ENCODE measurements at regions not wholly inside any gene's neighbourhood (a gene's known extent, or its start where the extent isn't known, plus 50 kb on each side); places are given as distances from the start of the nearest gene placed in this dataset.

DNA sequence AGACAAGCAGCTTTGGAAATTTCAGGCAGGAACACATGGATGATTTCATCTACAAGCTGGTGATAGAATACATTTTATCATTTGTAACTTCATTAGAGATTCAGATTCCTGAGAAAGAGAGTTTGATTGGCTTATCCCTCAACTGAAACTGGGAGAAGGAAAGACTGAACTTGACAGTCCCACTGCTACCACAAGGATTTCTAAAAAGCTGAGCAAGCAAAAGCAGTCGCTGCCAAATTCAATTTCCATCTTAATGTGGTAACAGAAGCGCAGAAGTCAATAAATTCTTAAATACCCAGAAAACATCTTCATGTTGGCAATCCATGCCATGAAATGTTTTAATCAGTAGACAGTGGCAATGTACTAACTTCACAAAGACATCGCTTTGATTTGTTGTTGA, 172.1 kb upstream of the DACH1 start:
- TF ChIP-seq, protein P1, sequence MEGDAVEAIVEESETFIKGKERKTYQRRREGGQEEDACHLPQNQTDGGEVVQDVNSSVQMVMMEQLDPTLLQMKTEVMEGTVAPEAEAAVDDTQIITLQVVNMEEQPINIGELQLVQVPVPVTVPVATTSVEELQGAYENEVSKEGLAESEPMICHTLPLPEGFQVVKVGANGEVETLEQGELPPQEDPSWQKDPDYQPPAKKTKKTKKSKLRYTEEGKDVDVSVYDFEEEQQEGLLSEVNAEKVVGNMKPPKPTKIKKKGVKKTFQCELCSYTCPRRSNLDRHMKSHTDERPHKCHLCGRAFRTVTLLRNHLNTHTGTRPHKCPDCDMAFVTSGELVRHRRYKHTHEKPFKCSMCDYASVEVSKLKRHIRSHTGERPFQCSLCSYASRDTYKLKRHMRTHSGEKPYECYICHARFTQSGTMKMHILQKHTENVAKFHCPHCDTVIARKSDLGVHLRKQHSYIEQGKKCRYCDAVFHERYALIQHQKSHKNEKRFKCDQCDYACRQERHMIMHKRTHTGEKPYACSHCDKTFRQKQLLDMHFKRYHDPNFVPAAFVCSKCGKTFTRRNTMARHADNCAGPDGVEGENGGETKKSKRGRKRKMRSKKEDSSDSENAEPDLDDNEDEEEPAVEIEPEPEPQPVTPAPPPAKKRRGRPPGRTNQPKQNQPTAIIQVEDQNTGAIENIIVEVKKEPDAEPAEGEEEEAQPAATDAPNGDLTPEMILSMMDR (IDR thresholded peaks at IDR 0.05), result no peak
- H3K27ac ChIP-seq, result no peak overlapping the region
- no peaks in the 10 kb centered on the region for H3K36me3 ChIP-seq
- H3K27me3 ChIP-seq, result no peaks in the 10 kb centered on the region
- intact Hi-C loops (cut with DNase I), result no loop called here
- H3K4me3 ChIP-seq, result no peak overlapping the region
- H3K4me1 ChIP-seq, result no peaks in the 10 kb centered on the region
- peaks cover 0 to 3% of the 10 kb centered on the region in 2 donors for H3K9me3 ChIP-seq
- DNase-seq (ENCODE audit: low spot score in 2 of 2), result no peak

DNA sequence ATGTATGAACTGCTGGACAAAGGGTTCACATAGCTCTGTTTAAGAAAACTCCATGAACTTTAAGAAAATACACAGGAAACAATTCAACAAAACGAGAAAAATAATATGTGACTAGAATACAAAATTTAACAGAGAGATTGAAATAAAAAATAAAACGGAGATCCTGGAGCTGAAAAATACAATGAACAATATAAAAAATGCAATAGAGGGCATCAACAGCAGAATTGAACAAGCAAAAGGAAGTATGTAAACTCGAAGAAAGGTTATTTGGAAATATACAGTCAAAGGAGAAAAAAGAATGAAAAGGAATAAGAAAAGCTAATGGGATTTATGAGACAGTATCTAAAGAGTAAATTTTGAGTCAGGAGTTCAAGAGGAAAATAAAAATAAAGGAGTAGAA, 163.0 kb upstream of the DACH1 start:
- no peaks in the 10 kb centered on the region for H3K4me1 ChIP-seq
- TF ChIP-seq, protein P1 (IDR thresholded peaks at IDR 0.05), result no peak
- intact Hi-C loops (cut with DNase I), result no loop called here
- H3K27me3 ChIP-seq, result no peaks in the 10 kb centered on the region
- DNase-seq (ENCODE audit: low spot score in 2 of 2), result no peak
- H3K4me3 ChIP-seq, result no peak overlapping the region
- no peak overlapping the region for H3K27ac ChIP-seq
- H3K36me3 ChIP-seq, result no peaks in the 10 kb centered on the region
- peaks cover 0 to 9% of the 10 kb centered on the region in 2 donors for H3K9me3 ChIP-seq

DNA sequence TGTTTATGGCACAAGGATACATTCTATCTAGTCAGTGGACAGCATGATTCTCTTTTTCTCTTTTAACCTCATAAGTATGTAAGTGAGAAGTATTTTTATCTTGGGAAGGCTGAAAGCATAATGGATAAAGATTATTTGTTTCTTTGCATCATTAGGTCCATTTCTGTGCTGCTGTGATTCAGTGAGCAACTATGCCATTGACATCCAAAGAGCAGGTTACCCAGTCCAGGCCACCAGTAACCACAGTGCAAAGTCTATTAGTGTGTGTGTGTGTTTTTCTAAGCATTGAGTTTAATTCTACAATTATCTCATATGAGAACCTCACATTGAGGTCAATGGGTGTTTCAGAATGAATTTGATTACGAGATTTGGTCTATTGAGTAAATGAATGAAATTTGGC, 158.8 kb upstream of the DACH1 start:
- no peaks in the 10 kb centered on the region for H3K36me3 ChIP-seq
- no peak overlapping the region for H3K4me3 ChIP-seq
- TF ChIP-seq, protein P1 (IDR thresholded peaks at IDR 0.05), result no peak
- peaks cover 0 to 9% of the 10 kb centered on the region in 2 donors for H3K9me3 ChIP-seq
- no peak overlapping the region for H3K27ac ChIP-seq
- no peaks in the 10 kb centered on the region for H3K4me1 ChIP-seq
- intact Hi-C loops (cut with DNase I), result no loop called here
- no peaks in the 10 kb centered on the region for H3K27me3 ChIP-seq
- DNase-seq (ENCODE audit: low spot score in 2 of 2), result no peak

DNA sequence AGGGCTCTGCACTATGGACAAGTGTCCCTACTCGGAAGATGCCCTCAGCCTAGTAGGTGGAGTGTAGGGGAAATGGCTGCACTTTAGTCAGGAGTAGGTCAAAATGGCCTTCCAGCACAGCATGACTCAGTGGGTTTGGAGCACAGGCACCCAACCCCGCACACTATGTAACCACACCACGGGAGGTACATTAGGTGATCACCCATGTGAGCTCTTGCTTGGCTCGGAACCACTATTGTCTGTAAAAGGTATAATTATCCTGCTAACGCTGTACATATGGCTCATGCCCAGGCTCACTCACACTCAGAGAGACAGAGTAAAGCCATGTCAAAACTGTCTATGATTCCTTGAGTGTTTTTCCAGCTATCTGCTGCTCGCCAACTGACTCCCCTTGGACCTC, 156.9 kb upstream of the DACH1 start:
- Histone ChIP-seq H3K36me3 (no peaks in the 10 kb centered on the region), H3K9me3 (no peaks in the 10 kb centered on the region), H3K4me1 (no peaks in the 10 kb centered on the region), H3K4me3 (no peak overlapping the region), H3K27ac (no peak overlapping the region), H3K27me3 (no peaks in the 10 kb centered on the region)
- TF ChIP-seq, protein P1 (IDR thresholded peaks at IDR 0.05), result no peak
- intact Hi-C loops (cut with DNase I), result no loop called here
- no peak for DNase-seq (ENCODE audit: low spot score in 2 of 2)

DNA sequence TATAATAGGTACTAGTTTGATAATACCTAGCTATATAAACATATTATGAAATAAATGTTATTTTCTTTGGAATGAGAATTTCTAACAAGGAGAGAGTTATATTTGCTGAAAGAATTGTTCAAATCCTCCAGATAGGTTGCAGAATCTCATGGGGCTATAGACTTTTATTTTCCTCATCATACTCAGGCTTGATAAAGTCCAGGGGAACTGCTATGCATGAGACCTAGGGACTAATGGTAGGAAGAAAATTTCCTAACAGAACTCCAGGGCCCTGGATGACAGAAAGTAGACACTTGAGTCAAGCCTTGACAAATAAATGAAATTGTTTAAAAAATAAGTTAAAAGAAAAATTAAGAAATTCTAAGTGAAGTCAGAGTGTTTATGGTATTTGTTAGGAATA, 138.5 kb upstream of the DACH1 start:
- Histone ChIP-seq H3K27me3 (no peaks in the 10 kb centered on the region), H3K9me3 (no peaks in the 10 kb centered on the region), H3K27ac (no peak overlapping the region), H3K36me3 (no peaks in the 10 kb centered on the region), H3K4me3 (no peak overlapping the region), H3K4me1 (no peaks in the 10 kb centered on the region)
- no peak for DNase-seq (ENCODE audit: low spot score in 2 of 2)
- TF ChIP-seq, protein P1 (IDR thresholded peaks at IDR 0.05), result no peak
- intact Hi-C loops (cut with DNase I), result no loop called here

DNA sequence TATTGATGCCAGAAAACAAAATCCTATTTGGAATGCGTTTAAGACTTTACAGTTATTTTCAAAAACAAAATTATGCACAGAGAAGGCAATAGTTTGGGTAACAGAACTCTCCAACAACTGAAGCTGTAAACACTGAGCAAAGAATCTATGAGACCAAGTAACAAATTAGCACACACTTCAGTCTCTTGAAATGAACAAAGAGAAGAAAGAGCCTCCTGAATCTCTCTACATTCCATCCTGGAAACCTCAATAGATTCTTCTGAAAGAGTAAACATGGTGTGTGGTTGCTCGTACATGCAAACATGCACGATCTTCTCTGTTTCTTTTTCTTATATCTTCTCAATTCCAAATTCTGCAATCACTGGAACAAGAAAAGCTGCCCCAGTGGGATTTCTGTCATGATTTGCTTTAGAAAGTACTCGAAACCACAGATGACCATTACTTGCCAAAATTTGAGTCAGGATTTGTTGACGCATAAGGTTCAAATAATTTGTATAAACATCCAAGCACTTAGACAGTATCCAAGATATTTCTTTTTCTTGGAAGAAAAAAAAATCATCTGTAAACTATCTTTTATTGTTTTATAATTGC, 137.9 kb upstream of the DACH1 start:
- Histone ChIP-seq H3K36me3 (no peaks in the 10 kb centered on the region), H3K4me3 (no peak overlapping the region), H3K27ac (no peak overlapping the region), H3K9me3 (no peaks in the 10 kb centered on the region), H3K4me1 (no peaks in the 10 kb centered on the region), H3K27me3 (no peaks in the 10 kb centered on the region)
- TF ChIP-seq, protein P1 (IDR thresholded peaks at IDR 0.05), result no peak
- DNase-seq (ENCODE audit: low spot score in 2 of 2), result no peak
- intact Hi-C loops (cut with DNase I), result no loop called here
